ENCODE measurements at regions not wholly inside any gene's neighbourhood (a gene's known extent, or its start where the extent isn't known, plus 50 kb on each side); places are given as distances from the start of the nearest gene placed in this dataset.
A peak's percentile ranks its signal among the peaks of the same experiment; 100 is the strongest.

DNA sequence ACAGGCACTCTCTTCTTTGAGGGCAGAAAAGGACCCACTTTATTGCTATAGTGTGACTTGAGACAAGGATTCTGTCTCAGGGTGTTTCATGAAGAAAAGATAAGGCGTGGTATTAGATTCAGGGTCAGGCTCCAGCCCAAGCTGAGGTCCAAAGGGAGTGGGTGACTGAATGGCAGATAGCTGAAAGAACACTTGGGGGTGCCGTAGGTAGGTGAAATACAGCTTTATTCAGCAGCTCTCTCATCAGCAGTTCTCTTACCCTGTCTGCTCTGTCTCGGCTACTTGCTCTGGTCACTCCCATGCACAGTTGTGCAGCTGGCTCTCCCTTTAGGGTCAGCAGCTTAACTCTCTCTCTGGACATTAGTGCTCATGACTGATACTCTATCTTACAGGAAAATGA, 379.9 kb downstream of the LPIN1 start:
- DNase-seq = no peak

GRCh38 chr2:12127638-12128037, 381.2 kb downstream of the LPIN1 start:
- DNase-seq = no peak

DNA sequence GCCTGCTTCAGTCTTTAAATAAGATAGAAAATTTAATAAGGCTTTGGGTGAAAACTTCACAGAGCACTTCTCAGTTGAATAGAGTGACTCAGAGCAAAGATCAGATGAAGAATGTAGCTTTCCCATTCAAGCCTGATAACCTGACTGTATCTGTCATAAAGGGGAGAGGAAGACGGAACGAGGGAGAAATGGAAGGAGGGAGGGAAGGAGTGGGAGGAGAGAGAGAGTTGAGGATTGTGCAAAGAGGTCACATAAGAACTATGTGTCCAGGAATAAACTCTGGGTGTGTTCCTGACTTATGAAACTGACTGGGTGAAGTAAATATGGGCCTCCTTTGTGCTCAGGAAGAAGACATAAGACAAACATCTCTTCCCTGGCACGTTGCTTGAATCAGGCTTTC, 385.5 kb downstream of the LPIN1 start:
- no peak for DNase-seq

- no peak for DNase-seq
Observed at GRCh38 chr2:12141618-12142258, 395.3 kb downstream of the LPIN1 start.

GRCh38 chr2:12151716-12152115, 405.3 kb downstream of the LPIN1 start:
- no peak for DNase-seq

DNA sequence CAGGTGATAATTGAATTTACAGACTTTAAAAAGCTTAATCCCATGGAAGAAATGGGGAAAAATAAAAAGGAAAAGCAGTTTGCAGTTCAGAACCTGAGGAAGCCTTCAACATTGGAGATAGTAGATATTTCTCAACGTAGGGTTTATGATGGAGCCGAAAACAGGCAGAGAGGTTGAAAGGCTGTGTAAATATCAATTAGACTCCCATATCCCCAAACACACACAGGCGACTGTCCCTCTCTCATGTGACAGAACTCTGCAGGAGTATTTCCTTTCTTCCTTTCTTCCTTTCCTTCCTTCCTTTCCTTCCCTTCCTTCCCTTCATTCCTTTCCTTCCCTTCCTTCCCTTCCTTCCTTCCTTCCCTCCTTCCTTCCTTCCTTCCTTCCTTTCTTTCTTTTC, 406.5 kb downstream of the LPIN1 start:
- no peak for DNase-seq

GRCh38 chr2:12155303-12156051, 409.0 kb downstream of the LPIN1 start:
- no peak for DNase-seq

DNA sequence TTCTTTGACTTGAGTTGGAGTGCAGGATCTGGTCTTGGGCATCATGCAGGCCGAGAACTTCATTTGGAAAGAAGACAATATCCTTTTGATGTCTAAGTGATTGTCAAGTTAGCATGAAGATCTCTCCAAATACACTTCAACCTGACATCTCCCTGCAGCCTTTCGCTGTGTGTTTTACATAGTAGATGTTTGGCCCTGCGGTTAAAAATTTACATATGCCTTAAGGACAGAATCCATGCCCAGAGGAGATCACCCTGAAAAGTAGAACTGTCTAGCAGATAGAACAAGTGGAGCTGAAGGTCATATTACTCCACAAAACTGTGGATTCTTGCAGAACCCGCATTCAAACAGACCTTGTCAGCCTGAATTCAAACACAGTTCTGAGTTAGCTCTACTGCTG, 409.9 kb downstream of the LPIN1 start:
- DNase-seq = no peak

DNA sequence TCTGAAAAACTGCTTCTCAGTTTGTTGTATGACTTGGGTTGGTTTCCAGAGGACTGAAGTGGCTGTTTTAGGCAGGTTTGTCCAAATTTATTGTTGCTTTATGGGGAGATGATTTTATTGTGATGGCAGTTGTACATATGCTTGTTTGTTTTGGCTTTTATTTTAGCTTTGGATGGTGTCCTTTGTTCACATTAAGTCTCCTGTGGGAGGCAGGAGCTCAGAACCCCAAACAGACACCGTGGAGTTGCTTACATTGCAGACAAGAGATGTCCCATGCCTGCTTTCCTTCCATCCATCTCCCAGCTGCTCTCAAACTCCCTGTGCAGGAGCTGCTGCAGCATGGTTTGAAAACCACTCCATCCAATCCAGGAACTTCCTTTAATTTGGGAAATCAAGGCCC, 414.7 kb downstream of the LPIN1 start:
- DNase-seq = no peak

GRCh38 chr2:12162269-12163247, 416.1 kb downstream of the LPIN1 start:
- no peak for DNase-seq

DNA sequence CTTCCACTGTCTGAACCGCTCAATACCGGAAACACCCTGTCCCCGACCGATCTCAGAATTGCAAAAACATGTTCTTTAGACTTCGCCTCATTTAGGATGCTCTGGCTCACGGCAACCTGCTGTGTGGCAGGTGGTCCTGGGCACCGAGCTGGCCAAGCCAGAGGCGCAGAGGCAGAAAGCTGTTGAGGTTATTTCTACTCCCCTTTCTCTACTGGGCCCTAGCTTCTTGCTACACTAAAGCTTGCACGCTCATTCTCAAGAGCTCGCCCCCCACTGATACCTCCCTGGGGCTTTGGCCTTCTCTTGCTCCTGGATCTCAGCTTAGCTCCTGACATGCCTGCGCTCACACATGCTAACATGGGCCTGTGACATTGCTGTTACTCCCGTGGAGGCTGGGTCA, 417.4 kb downstream of the LPIN1 start:
- no peak for DNase-seq

DNA sequence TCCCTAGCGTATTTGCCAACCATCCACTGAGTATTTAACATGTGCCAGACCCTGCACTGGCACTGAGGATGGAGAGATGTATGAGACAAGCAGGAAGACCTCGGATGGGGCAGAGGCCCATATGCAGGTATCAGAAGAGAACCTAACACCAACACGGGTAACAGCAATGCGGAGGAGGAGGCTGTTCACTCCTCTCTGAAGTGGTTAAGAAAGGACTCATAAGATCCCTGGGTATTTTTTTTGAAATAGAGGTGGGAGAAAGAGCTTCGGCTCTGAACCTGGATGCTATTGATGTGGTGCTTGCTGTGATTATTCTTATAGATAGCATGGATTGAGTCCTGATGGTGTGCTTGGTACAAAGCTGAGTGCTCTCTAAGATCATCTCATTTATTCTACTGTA, 418.3 kb downstream of the LPIN1 start:
- DNase-seq = peak; percentile 9

GRCh38 chr2:12167525-12168317, 421.3 kb downstream of the LPIN1 start:
- no peak for DNase-seq

DNA sequence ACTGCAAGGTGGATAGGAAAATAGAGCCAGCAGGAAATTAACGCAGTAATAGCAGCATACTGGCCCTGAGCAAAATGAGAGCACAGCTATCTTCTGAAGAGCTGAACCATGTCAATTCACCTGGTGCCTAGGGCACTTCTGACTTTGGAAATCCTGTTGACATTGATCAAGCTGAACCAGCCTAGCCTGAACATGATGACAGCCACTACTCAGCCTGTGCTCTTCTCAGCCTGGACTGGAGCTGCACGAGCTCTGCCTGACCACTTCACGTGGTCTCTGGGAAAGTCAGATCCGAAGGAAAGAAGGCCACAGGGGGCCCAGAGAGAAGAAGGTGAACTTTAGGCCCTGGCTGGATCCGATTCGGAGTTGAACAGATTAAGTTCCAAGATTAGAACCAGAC, 421.9 kb downstream of the LPIN1 start:
- DNase-seq = no peak

DNA sequence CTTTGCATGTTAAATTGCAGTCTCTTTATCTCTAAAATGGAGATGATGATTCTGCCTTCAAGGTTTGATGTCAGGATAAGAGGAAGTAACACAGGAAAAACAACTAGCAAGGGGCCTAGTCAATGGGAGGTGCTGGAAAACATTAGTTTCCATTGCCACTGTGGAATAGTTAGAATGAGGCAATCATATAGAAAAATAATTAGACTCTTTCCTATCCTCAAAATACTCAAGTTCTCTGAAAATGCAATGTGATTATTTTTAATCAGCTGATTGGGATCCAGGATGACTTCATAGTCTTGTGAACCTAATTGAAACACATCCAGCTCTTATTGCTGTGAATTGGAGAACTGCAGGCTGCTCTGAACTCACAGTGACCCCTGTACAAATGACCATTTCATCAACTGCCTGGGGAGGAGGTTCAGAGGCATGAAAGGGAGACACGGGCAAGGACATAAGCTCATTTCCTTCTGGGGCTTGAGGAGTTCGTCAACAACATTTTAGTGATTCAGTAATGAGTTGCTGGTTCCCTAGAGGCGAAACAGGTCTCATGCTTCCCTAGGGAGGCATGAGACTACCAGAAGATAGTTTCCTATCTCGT, 422.5 kb downstream of the LPIN1 start:
- no peak for DNase-seq

DNA sequence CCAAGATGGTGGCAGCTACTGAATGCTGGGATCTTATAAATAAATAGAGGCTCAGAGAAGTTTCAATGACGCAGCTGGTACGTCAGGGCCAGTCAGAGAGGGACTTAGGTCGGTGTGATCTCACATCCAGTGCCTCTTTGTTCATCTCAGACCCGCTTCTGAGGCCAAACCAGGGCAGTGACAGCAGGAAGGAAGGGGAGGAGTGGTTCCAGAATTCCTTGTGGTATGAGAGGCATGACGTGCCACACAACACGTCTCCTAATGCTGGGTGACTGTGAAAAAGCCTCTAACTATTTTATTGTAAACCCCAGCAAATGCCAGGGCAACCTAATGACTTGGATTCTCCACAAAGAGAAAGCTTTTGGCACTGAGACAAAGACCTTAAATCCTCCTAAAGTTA, 423.3 kb downstream of the LPIN1 start:
- DNase-seq = peak; percentile 18

DNA sequence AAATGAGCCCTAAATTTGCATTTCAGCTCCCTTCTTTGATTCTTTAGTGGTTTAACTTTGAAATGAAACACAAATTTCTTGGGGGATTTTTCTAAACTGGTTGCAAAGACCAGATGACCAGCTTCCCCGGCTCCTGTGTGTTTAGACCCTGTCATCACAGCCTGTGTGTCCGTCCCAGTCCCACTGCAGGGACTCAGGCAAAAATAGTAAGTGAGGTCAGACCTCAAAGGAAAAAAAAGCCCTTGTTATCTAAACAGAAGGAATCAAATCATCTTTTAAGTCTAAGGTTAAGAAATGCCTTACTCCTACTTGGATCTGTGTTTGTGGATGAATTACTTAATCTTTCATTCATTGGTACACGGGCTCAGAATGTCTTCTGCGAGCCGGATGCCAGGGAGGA, 423.7 kb downstream of the LPIN1 start:
- DNase-seq = no peak

GRCh38 chr2:12173271-12173942, 427.0 kb downstream of the LPIN1 start:
- DNase-seq = no peak

DNA sequence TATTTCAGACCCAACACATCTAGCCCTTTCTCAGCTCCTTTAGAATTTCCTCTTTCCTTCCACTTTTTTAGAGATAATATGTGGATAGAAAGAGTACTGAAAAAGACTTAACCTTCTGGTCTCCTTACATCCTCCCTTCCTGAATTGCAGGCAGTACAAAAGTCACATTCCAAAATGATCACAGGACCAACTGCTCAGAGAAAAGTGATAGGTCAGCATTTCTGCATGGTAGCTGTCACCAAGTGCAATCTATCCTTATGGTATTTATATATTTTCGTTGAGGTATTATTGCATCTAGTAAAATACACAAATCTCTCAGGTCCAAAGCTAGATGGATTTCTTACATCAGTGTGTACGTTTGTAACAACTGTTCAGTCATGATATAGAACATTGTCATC, 427.5 kb downstream of the LPIN1 start:
- DNase-seq = no peak

GRCh38 chr2:12175323-12175722, 428.9 kb downstream of the LPIN1 start:
- DNase-seq = no peak

DNA sequence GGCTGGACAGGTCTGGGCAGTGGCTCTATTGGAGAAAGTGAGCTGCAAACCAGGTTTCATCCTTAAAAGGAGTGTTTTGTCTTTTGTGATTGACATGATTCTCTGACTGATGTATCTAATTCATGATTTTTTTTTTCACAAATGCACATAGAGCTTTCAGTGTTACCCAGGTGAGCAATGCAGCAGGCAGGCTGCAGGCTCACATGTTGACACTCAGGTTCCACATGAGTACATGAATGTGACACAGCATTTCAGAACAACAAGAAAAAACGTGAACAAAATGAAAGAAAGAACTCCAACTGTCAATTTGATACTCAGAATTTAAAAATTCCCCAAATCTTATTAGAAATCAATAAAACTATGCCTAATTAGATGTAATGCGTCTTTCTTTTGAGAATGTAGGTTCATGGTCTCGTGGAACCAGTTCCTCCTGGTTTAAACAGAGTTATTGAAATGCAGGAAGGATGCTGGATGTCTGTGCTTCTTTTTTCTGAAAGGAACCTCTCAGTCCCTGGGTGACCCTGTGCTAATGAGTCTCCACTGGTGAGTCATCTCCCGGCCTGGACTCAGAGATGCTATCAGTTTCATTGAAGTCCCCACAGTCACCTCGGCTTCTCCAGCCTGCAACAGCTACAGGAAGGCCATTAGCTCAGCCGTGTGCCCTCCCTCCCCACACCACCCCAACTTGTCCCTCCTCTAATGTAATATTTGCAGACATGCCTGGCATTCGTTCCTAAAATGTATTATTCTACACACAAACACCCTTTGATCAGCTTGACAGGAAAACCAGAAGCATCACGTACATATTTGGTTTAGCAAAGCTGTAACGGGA, 430.4 kb downstream of the LPIN1 start:
- DNase-seq = peak; percentile 16

Data from activated CD4-positive, alpha-beta T cell treated with anti-CD3 and anti-CD28 coated beads for 48 hours (primary cell).